HG03521 (cell line): ENCODE measurements at regions not wholly inside any gene's neighbourhood (a gene's known extent, or its start where the extent isn't known, plus 50 kb on each side); places are given as distances from the start of the nearest gene placed in this dataset.
A peak's percentile ranks its signal among the peaks of the same experiment; 100 is the strongest.
"Not testable (repeated sequence)": the region's sequence is repeated elsewhere in the genome, so short reads cannot be mapped to it uniquely, and the experiment has no call there.

Experiments
- ATAC-seq: cut with Tn5 transposase; IDR thresholded peaks from one replicate; pipeline ENCODE4 v1.9.1; 2021; ENCODE audit warnings: mild to moderate bottlenecking, moderate library complexity; ENCODE audit not compliant: unreplicated experiment

DNA sequence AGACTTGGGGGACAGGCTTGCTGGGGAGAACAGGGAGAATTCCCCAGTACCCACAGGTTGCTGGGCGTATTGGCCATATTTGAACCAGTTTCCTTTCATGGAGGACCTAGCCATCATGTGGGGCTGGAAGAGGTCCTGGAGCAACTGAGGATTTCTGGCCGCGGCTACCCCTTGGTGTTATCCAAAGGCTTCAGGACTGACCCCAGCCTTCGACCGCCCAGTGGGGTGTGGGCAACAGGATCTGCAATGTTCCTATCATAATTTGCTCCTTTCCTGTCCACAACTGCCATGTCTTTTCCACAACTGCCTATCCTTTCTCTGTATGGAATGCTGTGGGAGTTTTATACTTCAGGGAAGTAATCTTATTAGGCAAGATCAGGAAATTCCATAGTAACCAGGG, 1053.6 kb upstream of the SLC39A10 start:
- ATAC-seq: no peak

DNA sequence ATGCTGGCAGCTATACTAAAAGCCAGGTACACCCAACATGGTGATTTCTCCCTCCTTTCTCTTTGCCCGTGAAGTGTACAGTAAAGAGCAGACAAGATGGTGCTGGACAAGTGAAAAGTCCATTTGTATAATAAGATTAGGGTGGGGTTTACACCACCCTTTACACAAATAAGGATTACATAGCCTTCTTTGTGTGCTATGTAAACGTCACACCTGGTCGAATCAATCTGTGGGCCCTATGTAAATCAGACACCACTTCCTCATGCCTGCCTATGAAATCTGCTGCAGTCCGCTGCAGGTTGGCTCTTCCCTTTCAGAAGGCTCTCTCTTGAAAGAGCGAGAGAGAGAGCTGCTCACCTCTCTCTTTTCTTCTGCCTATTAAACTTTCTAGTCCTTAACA, 1054.3 kb upstream of the SLC39A10 start:
- no peak for ATAC-seq

DNA sequence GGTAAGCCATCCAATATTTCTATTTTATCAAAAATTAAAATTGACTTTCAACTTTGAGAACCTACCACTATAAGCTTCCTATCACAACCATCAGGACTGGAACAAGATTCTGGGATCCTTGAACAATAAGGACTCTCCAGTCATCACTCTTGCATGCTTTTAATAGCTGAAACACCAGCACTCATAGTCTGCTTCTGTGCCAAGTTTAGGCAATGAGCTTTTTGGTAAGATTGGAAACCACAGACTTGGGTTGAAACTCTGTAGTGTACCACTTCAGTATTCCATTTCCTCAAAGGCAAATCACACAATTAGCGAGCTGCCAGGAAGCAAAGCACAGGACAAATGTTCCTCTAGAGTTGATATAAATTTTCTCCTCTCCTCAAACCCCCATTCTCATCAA, 1065.8 kb upstream of the SLC39A10 start:
- no peak for ATAC-seq

DNA sequence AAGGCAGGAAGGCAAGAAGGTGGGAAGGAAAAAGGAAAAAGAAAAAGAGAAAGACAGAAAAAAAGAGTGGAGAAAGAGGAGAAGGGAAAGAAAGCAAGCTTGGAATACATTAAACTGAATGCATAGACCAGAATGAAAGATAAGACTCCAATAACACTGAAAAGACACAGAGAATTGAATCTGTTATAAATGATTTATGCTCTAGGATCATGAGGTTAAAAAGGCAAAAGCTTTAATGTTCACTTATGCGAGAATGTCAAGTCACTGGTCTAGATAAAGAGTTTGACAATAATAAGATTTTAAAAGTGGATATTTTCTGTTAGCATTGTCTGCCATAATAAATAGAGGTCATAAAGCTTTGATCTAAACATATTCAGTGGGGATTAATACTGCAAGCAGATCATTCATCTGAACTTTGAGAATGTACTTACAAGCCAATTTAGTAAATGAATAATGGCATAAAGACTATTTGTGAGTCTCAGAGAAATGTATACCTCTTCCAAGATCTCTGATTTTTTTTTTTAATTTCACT, 1069.2 kb upstream of the SLC39A10 start:
- no peak for ATAC-seq

DNA sequence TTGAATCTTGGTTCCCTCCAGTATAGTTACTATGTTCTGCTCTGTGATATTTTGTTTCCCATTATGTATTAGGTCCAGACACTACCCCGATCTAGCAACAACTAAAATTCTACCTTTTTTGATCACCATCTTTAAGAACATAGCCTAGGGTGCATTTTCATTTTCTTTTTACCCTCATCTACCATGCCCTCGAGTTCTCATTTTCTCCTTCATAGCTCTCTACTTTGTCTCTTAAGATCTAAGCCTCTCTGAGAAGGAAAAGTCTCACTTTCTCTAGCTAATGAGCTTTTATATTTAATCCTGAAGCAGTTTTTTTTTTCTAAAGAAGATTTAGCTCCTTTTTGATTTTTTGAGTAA, 1089.4 kb upstream of the SLC39A10 start:
- no peak for ATAC-seq

DNA sequence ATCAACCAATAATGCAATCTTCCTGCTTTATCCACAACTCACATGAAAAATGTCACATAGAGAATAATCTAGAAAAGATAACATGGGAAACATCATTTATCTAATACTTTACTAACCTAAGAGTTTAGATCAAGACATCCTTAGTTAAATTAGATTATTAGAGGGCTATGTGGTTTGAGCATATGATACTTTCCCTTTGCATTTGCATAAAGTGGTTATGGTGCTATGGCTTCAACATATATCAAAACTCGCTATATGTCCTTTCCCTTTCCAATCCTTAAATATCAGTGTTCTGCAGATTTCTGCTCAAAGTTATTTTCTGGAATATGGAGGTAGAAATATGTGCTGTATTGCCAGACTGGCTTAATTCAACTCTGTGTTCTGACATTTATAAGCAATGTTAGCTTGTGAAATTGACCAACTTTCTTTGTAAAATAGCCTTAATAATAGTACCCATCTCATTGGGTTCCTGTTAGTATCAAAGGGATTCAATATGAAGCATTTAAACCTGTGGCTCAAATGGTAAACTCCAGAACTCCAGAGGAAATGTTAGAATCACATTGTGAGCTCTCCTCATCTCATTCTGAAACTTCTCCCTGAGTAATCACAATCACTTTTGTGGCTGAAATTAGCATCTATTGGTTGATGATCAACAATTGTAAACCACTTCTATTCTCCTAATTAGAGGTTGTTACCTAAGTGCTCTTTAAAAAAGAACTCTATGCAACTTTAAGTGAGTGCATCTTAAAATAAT, 1089.9 kb upstream of the SLC39A10 start:
- peak; percentile 68 for ATAC-seq

DNA sequence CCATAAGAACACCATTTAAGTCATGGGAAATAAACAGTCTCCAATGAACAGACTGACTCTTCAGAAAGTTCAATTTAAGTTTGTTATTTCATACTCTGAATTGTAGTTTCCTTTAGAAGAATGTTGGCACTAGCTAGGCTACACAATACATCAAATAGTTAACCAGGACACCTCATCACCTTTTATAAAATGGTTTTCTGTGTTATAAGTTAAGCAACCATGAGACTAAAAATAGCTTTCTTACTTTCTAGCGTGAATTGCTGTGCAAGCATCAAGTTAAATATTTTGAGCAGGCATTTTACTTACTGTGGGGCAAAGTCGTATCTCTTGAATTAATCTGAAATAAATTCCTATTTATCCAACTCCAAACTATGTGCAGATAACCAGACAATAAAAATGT, 1092.6 kb upstream of the SLC39A10 start:
- no peak for ATAC-seq

DNA sequence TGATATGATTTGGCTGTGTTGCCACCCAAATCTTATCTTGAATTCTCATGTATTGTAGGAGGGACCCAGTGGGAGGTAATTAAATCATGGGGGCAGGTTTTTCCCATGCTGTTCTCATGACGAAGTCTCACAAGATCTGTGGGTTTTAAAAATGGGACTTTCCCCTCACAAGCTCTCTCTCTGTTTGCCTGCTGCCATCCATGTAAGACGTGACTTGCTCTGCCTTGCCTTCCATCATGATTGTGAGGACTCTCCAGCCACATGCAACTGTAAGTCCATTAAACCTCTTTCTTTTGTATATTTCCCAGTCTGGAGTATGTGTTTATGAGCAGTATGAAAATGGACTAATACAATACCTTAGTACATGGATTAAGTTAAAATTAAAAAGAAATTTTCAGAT, 1094.7 kb upstream of the SLC39A10 start:
- no peak for ATAC-seq

DNA sequence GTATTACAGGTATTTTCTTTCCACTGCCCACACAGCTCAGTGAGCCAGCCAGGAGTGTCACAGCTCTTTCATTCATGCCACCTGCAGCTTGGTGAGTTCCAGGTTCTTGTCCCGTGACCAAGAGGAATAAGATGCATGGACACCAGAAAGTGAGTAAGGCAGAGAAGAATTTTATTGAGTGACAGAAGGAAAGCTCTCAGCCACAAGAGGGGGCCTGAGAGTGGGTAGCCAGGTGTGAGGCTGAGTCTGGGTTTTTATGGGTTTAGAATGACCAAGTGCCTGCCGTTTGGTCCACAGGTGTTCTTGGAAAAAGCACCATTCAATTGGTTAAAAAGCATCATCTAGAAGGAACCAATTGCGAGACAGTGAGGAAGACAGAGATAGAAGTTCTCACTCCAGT, 1097.1 kb upstream of the SLC39A10 start:
- no peak for ATAC-seq

DNA sequence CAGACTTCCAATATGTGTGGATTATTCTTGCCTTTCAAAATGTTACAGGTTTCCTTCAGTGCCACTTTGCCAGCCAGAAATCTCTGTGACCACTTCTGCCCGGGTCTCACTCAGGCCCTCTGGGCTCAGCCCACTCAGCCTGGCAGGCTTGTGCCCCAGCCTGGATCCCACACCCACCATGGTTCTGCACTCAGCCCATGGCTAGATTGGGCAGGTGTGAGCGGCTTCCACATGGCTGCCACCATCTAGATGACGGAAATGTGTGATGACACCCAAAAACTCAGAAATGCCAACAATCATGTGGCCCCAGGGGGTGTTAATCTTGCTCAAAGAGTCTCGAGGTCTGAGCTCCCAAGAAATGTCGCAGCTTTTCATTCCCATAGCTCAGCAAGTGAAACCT, 1097.5 kb upstream of the SLC39A10 start:
- no peak for ATAC-seq

DNA sequence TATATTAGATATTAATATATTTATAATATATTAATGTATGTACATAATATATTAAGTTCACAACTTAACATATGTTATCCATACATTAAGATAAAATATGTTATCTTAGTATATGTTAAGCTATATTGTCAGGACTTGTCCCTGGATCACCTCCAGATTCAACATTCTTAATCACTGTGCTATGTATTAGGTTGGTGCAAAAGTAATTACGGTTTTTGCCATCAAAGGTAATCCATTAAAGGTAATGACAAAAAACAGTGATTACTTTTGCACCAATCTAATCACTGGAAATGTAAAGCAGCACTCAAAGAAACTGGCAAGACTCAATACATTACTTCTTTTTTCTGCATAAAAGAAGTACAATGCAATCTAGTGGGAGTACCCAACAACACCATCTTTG, 1099.0 kb upstream of the SLC39A10 start:
- ATAC-seq: no peak

DNA sequence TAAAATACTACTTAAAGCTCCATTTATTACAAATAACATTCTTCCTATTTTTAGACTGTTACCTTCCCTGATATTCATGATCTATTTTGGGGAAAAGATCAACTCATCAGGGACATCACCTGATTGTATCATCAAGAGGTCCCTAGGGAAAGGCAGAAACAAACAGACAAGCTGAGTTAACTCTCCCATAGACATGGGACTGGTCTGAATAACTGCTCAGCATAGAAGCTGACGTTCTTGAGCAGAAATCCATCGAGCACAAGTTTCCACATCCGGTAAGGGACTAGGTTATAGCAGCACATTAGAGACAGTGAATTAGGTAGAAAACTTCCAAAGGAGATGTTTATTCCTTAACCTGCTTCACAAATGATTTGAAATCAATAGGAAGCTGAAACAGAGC, 1100.4 kb upstream of the SLC39A10 start:
- ATAC-seq: no peak

DNA sequence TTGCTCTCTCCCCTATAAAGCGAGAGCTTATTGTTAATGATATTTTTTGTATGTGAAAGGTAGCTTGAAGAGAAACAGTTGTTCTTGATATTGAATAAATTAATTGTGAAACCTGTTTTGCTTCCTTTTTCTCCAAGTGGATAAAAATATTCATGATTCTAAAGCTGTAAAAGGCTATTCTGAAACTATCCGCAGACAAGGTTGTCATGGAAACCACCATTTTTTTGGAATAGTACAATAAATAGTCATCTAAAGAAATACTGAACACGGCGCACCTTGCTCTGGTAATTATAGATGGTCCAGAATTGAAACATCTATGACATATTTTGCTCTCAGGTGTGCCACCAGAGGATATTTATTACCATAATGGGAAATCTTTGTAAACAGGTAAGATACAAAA, 1103.0 kb upstream of the SLC39A10 start:
- no peak for ATAC-seq

DNA sequence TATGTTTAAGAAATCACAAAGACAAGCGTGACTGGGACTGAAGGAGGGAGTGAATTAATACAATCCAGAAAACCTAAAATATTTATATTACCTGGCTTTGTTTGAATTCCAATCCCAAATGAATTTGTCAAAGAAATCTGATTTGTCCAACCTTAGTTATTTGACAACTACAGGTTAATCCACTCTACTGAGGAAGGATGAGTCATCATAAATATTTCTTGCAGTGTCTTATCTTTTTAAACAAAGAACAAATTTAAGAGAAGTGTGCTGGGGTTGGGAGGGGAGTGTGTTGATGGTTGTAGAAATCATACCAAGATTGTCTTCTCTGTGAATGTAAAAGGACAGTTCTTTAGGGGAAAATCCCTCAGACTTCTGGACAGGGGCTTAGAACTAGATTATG, 1106.3 kb upstream of the SLC39A10 start:
- no peak for ATAC-seq

DNA sequence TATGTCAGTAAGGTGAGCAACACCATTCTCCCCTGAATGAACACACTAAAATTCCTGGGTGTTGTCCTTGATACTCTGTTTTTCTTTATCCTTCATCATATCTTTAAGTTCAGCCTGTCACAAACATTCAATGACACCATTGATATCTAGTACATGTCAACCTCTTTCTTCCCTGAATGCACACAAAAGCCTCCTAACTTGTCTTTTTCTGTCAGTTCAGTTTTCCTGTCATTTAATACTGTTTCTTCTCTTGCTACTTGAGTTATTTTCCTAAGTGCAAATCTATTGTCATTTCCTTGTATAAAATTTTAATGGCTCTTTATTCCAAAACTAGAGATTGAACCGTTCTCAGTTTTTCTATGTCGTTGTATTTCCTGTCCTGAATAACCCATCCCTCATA, 1107.6 kb upstream of the SLC39A10 start:
- ATAC-seq: no peak

DNA sequence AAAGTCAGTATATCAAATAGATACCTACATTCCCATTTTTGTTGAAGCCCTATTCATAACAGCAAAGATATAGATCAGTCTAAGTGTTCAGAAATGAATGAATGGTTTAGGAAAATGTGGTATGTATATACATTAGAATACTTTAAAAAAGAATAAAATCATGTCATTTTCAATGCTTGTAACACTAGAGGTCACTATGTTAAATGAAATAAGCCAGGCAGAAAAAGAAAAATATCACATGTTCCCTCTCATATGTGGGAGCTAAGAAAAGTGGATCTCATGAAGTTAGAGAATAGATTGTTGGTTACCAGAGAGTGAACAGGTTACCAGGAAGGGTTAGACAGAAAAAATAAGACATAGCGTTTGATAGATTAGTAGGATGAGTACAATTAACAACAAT, 1111.0 kb upstream of the SLC39A10 start:
- no peak for ATAC-seq

DNA sequence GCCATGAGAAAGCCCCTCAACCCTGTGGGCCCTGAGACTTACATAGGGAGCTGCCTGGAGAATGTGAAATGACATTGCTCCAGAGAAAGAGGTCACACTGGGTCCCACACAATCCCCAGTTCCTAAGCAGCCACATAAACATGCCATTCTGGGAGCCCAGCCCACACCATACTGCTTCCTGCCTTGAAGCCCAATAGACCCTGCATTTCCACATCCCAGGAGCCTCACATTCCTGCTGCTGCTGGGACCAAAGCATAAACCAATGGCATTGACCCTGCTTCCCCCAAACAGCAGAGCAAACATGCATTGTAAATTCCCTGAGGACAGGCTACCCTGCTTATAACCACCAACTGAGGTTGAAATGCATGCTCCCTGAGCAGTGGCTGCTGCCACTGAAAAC, 1117.6 kb upstream of the SLC39A10 start:
- ATAC-seq: no peak

DNA sequence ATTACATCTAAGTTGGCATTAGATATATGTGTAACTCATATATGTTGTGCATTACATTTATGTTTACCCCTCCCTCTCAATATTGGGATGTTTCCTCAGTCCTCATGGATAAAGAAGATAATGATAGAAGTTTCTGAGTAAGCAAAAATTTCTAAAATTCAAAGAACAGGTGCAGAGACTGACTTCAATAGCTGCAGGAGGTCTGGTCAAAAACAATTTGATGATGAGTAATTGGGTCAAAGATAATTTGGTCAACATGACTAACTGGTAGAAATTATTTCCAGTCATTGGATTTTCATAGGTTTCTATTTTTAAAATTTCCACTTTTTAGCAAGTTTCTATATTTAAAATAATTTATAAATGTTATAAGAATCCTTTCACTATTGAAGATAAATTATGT, 1130.9 kb upstream of the SLC39A10 start:
- no peak for ATAC-seq

DNA sequence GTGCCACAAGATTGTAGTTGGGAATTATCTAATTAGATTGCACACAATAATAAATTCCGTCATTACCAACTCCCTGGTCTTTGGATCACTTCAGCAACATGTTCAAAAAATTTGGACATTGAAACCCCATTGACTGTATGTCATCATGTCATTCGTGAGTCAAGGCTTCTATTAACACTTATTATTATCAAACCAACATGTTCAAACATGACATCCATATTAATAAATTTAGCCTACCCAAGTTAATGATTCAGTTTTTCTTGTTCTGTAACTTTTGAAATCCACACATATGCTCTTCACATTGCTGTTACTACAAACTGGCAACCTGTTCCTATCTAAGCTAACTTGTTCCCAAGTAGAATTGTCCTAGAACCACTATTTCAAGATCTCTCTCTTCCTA, 1142.7 kb upstream of the SLC39A10 start:
- ATAC-seq: no peak

DNA sequence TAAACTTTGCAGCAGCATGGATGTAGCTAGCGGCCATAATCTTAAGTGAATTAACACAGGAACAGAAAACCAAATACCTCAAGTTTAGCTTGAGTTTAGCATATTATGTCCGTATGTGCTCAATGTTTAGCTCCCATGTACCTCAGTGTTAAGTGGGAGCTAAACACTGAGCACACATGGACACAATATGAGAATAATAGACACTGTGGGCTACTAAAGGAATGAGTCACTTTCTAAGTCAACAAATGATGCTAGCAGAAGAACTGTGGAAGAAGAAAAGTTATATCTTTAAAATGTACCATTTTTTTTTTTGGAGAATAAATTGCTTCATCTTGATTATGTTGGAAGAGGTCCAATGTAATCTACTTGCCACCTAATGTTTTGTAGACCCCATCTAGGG, 1146.0 kb upstream of the SLC39A10 start:
- not testable (repeated sequence) for ATAC-seq

DNA sequence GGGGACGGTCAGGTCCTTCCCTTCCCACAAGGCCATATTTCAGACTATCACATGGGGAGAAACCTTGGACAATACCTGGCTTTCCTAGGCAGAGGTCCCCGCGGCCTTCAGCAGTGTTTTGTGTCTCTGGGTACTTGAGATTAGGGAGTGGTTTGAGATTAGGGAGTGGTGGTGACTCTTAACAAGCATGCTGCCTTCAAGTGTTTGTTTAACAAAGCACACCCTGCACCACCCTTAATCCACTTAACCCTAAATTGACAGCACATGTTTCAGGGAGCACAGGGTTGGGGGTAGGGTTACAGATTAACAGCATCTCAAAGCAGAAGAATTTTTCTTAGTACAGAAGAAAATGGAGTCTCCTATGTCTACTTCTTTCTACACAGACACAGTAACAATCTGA, 1152.2 kb upstream of the SLC39A10 start:
- ATAC-seq: not testable (repeated sequence)

DNA sequence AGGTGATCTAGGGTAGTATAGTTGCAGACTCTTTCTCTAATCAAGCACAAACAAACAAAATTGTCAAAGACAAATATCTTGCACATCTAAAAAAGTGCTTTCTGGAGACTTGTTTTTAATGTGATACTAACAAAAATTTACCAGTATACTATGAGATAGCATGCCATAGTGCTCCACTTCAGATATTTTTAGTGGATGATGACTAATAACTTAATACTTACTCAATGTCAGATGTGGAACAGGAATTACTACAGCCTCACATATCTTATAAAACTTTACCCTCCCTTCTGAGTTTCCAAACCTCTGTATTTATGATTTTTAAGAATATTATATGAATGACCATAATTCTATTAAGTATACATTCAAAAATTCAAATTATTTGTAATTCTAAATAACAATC, 1162.0 kb upstream of the SLC39A10 start:
- no peak for ATAC-seq

DNA sequence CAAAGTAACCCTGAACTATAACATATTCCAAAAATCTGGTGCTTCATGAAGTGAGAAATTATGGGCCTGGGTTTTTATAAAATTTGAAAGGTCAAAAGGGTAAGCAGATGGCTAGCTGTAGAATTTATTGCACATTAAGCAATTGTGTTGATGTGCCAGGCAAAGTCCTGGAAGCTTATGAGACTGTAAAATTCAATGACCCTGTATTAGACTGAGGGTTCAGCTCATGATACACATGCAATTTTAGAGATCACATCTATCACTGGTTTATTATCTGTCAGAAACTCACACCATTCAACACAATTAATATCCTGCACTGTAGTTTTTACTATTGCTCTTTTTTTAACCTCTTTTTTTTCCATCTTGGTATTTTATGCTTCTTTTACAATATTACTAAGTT, 1162.6 kb upstream of the SLC39A10 start:
- no peak for ATAC-seq
